WI38 (cell line): ENCODE measurements at regions not wholly inside any gene's neighbourhood (a gene's known extent, or its start where the extent isn't known, plus 50 kb on each side); places are given as distances from the start of the nearest gene placed in this dataset.

Experiments
- H3K4me3 ChIP-seq: 2 replicates; pipeline ENCODE4 v1.5.1; 2011; ENCODE audit warnings: low read depth, mild to moderate bottlenecking, control low read depth, low read length
- CTCF ChIP-seq: IDR thresholded peaks from 2 replicates; pipeline ENCODE4 v1.5.1; 2012; ENCODE audit warnings: low read depth, mild to moderate bottlenecking, control low read depth, low read length

GRCh38 chr2:120829633-120830025 is 94.0 kb downstream of the GLI2 start:
- H3K4me3 ChIP-seq = no peak overlapping the region
- no peak for TF ChIP-seq CTCF

GRCh38 chr2:120830096-120830830 is 94.6 kb downstream of the GLI2 start:
- H3K4me3 ChIP-seq = no peak overlapping the region
- no peak for TF ChIP-seq CTCF

GRCh38 chr2:120831086-120831485 is 95.4 kb downstream of the GLI2 start:
- TF ChIP-seq CTCF = no peak
- H3K4me3 ChIP-seq = no peak overlapping the region

GRCh38 chr2:120831891-120832290 is 96.2 kb downstream of the GLI2 start:
- H3K4me3 ChIP-seq = no peak overlapping the region

GRCh38 chr2:120832296-120833070 is 96.8 kb downstream of the GLI2 start:
- TF ChIP-seq CTCF = no peak
- H3K4me3 ChIP-seq = no peak overlapping the region

More at GRCh38 chr2:120831891-120832290, 96.2 kb downstream of the GLI2 start:
- no peak for TF ChIP-seq CTCF

- H3K4me3 ChIP-seq = no peak overlapping the region
- TF ChIP-seq CTCF = no peak
These were observed 97.5 kb downstream of the GLI2 start for GRCh38 chr2:120833127-120833675.

- no peak for TF ChIP-seq CTCF
- no peak overlapping the region for H3K4me3 ChIP-seq
These were observed 98.5 kb downstream of the GLI2 start for GRCh38 chr2:120834206-120834605.
